IMR-90 (cell line): ENCODE measurements at regions not wholly inside any gene's neighbourhood (a gene's known extent, or its start where the extent isn't known, plus 50 kb on each side); places are given as distances from the start of the nearest gene placed in this dataset.

Experiments used
- ATAC-seq: fragments of 200-7000 bp; cut with Tn5 transposase; 2 replicates; pipeline ENCODE4 v1.9.1; 2020; ENCODE audit warnings: low read depth, mild to moderate bottlenecking, moderate library complexity
- BruUV-seq: library from RNA; stranded (reverse); fragments of 400-500 nt; replicated peaks from 2 replicates; lab custom pipeline; 2021; lab: Mats Ljungman, UMichigan
- CTCF ChIA-PET: fragments of 300-600 bp; formaldehyde crosslinking; extraction: SDS; loops from one replicate; lab custom pipeline; 2021; ENCODE audit warnings: antibody characterized with exemption; lab: Yijun Ruan, JAX
- POLR2A ChIA-PET: fragments of 300-600 bp; sonication (Branson Sonifier 250); formaldehyde crosslinking; loops from one replicate; lab custom pipeline; 2022; ENCODE audit warnings: antibody characterized with exemption; ENCODE audit not compliant: unreplicated experiment; lab: Charles Lee
- DNase-seq: peaks from one replicate; pipeline ENCODE4 v3.0.0; 2013
- H2AFZ ChIP-seq: replicated peaks from 2 replicates; pipeline ENCODE3; 2013; ENCODE audit warnings: low read length, mild to moderate bottlenecking; ENCODE audit not compliant: poor library complexity
- H2AK5ac ChIP-seq: 2 replicates; pipeline ENCODE4 v1.6.1; 2013; ENCODE audit warnings: low read depth, low read length, inconsistent platforms
- H2AK9ac ChIP-seq: replicated peaks from 2 replicates; pipeline ENCODE3; 2013; ENCODE audit warnings: mild to moderate bottlenecking, low read depth, low read length, moderate library complexity; ENCODE audit not compliant: poor library complexity
- H2BK120ac ChIP-seq: 2 replicates; pipeline ENCODE4 v1.6.1; 2013; ENCODE audit warnings: low read depth, low read length, inconsistent platforms
- H2BK15ac ChIP-seq: 3 replicates; pipeline ENCODE4 v1.6.1; 2013; ENCODE audit warnings: low read depth, low read length, inconsistent platforms
- H2BK20ac ChIP-seq: 2 replicates; pipeline ENCODE4 v1.6.1; 2013; ENCODE audit warnings: low read depth, mild to moderate bottlenecking, inconsistent platforms, low read length, moderate library complexity
- H2BK5ac ChIP-seq: 2 replicates; pipeline ENCODE4 v1.6.1; 2013; ENCODE audit warnings: mild to moderate bottlenecking, low read depth, low read length, inconsistent platforms; ENCODE audit not compliant: poor library complexity, severe bottlenecking
- H3K14ac ChIP-seq: replicated peaks from 2 replicates; pipeline ENCODE4 v1.6.1; 2013; ENCODE audit warnings: low read depth, low read length, inconsistent platforms
- H3K18ac ChIP-seq: 2 replicates; pipeline ENCODE4 v1.6.1; 2013; ENCODE audit warnings: low read depth, low read length, control low read depth
- H3K23ac ChIP-seq: 2 replicates; pipeline ENCODE4 v1.6.1; 2013; ENCODE audit warnings: low read depth, low read length, inconsistent platforms
- H3K27ac ChIP-seq: 2 replicates; pipeline ENCODE4 v1.5.1; 2013; ENCODE audit warnings: mild to moderate bottlenecking, control low read depth, low read length; ENCODE audit not compliant: insufficient read depth
- H3K27me3 ChIP-seq: 2 replicates; pipeline ENCODE4 v1.6.1; 2013; ENCODE audit warnings: low read length; ENCODE audit not compliant: control insufficient read depth, insufficient read depth
- H3K36me3 ChIP-seq: 2 replicates; pipeline ENCODE4 v1.6.1; 2013; ENCODE audit warnings: low read length, mixed read lengths; ENCODE audit not compliant: control insufficient read depth, insufficient read depth
- H3K4ac ChIP-seq: 2 replicates; pipeline ENCODE4 v1.6.1; 2013; ENCODE audit warnings: low read depth, low read length, inconsistent platforms
- H3K4me1 ChIP-seq: 2 replicates; pipeline ENCODE4 v1.6.1; 2013; ENCODE audit warnings: low read length, mixed read lengths; ENCODE audit not compliant: control insufficient read depth, insufficient read depth
- H3K4me2 ChIP-seq: 2 replicates; pipeline ENCODE4 v1.6.1; 2013; ENCODE audit warnings: low read depth, mild to moderate bottlenecking, control low read depth, low read length, moderate library complexity
- H3K4me3 ChIP-seq: 2 replicates; pipeline ENCODE4 v1.5.1; 2013; ENCODE audit warnings: low read depth, mild to moderate bottlenecking, control low read depth, low read length, moderate library complexity; ENCODE audit not compliant: insufficient read depth
- H3K56ac ChIP-seq: 2 replicates; pipeline ENCODE4 v1.6.1; 2013; ENCODE audit warnings: low read length, inconsistent platforms; ENCODE audit not compliant: insufficient read depth; ENCODE audit errors: extremely low read depth
- H3K79me1 ChIP-seq, 2 experiments: 2 replicates each; pipeline ENCODE4 v1.6.1; 2013; ENCODE audit warnings: low read length in 2 of 2, inconsistent platforms in 1 of 2, low read depth in 1 of 2
- H3K9ac ChIP-seq: 2 replicates; pipeline ENCODE4 v1.6.1; 2013; ENCODE audit warnings: low read depth, low read length, control low read depth
- H3K9me1 ChIP-seq: 2 replicates; pipeline ENCODE4 v1.6.1; 2013; ENCODE audit warnings: low read length, inconsistent platforms; ENCODE audit not compliant: insufficient read depth
- H3K9me3 ChIP-seq: 2 replicates; pipeline ENCODE4 v1.6.1; 2013; ENCODE audit warnings: low read length; ENCODE audit not compliant: control insufficient read depth, insufficient read depth
- H4K20me1 ChIP-seq: 2 replicates; pipeline ENCODE4 v1.6.1; 2013; ENCODE audit warnings: low read length, inconsistent platforms; ENCODE audit not compliant: insufficient read depth
- H4K5ac ChIP-seq: 2 replicates; pipeline ENCODE4 v1.6.1; 2013; ENCODE audit warnings: mild to moderate bottlenecking, low read depth, low read length, control low read depth
- H4K8ac ChIP-seq, 2 experiments: 2 replicates each; pipeline ENCODE4 v1.6.1; 2013; ENCODE audit warnings: low read depth in 2 of 2, low read length in 2 of 2, control low read depth in 1 of 2, inconsistent platforms in 1 of 2
- H4K91ac ChIP-seq: 2 replicates; pipeline ENCODE4 v1.6.1; 2013; ENCODE audit warnings: low read depth, low read length, inconsistent platforms; ENCODE audit not compliant: insufficient read depth
- BHLHE40 ChIP-seq: fragments of 150-350 bp; IDR thresholded peaks from 2 replicates; pipeline ENCODE4 v1.6.1; 2016; ENCODE audit warnings: mild to moderate bottlenecking, low read depth, low read length
- FOS ChIP-seq: fragments of 150-350 bp; IDR thresholded peaks from 2 replicates; pipeline ENCODE4 v1.6.1; 2016; ENCODE audit warnings: low read depth, low read length
- MAFK ChIP-seq: IDR thresholded peaks from 2 replicates; pipeline ENCODE4 v1.6.1; 2012; ENCODE audit warnings: low read depth, low read length, improper control_type of control experiment
- RAD21 ChIP-seq: IDR thresholded peaks from 2 replicates; pipeline ENCODE4 v1.6.1; 2012; ENCODE audit warnings: low read length, improper control_type of control experiment
- RCOR1 ChIP-seq: IDR thresholded peaks from 2 replicates; pipeline ENCODE4 v1.6.1; 2012; ENCODE audit warnings: mild to moderate bottlenecking, low read length, improper control_type of control experiment; ENCODE audit not compliant: insufficient replicate concordance
- WGBS, 2 experiments: methylation state at CpG; one replicate each; pipeline versions ENCODE4 v1.1.5 to v1.1.7; 2013; ENCODE audit warnings: missing lambda C conversion rate in 2 of 2; ENCODE audit not compliant: insufficient read length in 1 of 2; ENCODE audit errors: extremely low coverage in 2 of 2; 5-methylcytosine and 5-hydroxymethylcytosine counted together
- dilution Hi-C: fragments of 300-500 bp; cut with HindIII; formaldehyde crosslinking; loops from one replicate; pipeline ENCODE4 v1.14.3; 2018; ENCODE audit warnings: low sequenced_read_pairs; ENCODE audit not compliant: unreplicated experiment
- in situ Hi-C: fragments of 300-500 bp; cut with MboI; formaldehyde crosslinking; loops from 3 replicates; pipeline ENCODE4 v1.14.3; 2019; ENCODE audit warnings: low sequenced_read_pairs, inconsistent platforms, mixed read lengths
- intact Hi-C: fragments of 100-400 bp; cut with micrococcal nuclease; formaldehyde crosslinking; loops from 2 replicates; pipeline ENCODE4 v1.10.0; 2022

DNA sequence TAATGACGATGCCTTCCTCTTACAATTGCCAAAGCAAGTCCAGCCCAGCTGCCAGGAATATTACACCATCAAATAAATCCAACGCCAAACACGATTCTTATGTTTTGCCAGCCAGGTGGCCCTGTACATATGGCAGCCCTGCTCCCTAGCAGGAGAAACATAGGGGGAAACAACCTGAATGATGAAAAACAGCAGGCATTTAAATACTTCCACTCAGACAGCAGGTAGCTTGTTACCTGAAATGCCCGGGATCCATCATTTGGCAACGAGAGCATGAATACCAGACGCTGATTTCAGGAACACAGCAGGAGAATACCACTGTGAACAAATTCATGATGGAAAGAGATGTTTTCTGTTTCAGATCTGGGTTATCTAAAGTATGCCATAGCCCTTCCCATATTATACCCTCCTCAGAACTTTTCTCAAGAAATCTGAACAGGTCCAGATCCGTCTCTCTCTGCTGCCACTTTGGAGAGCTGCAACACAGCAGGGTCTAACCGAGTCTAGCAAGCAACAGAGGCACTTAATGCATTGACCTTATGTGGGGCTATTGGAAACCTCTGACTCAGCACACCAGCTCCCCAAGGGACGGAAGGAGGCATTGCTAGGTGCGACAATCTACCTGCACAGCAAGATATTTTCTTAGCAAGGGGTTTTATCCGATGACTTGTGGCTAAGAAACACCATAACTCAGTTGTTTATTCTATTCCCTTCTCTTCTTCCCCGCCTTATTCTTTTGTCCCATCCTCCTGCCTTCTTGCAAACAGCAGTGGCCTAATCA, 166.3 kb downstream of the BARHL2 start:
- no peak for DNase-seq
- no peak overlapping the region for H3K4me3 ChIP-seq
- no peaks in the 10 kb centered on the region for H4K20me1 ChIP-seq
- H3K9me1 ChIP-seq = no peaks in the 10 kb centered on the region
- intact Hi-C loops = no loop called here
- no peak overlapping the region for H3K4ac ChIP-seq
- POLR2A ChIA-PET = no interaction called here
- no peaks in the 10 kb centered on the region for H3K9me3 ChIP-seq
- CTCF ChIA-PET = no interaction called here
- no peak overlapping the region for H2AFZ ChIP-seq
- no peak overlapping the region for H3K27ac ChIP-seq
- H3K4me1 ChIP-seq = no peaks in the 10 kb centered on the region
- H4K5ac ChIP-seq = no peak overlapping the region
- no peak overlapping the region for H2BK20ac ChIP-seq
- no peak overlapping the region for H2AK9ac ChIP-seq
- H3K27me3 ChIP-seq = no peaks in the 10 kb centered on the region
- ATAC-seq = no peak
- no peak overlapping the region for H2BK120ac ChIP-seq
- no peak overlapping the region for H3K18ac ChIP-seq
- H2AK5ac ChIP-seq = no peak overlapping the region
- in situ Hi-C loops = no loop called here
- H3K23ac ChIP-seq = no peak overlapping the region
- no peak overlapping the region for H3K14ac ChIP-seq
- no peak overlapping the region for H4K8ac ChIP-seq
- BruUV-seq = no TSS peak
- no peaks in the 10 kb centered on the region for H3K79me1 ChIP-seq
- H3K4me2 ChIP-seq = no peak overlapping the region
- no peaks in the 10 kb centered on the region for H3K36me3 ChIP-seq
- no peak overlapping the region for H3K9ac ChIP-seq
- H2BK15ac ChIP-seq = no peak overlapping the region
- no peak overlapping the region for H2BK5ac ChIP-seq
- dilution Hi-C loops = no loop called here
- TF ChIP-seq BHLHE40 (no peak), FOS (no peak), MAFK (no peak), RCOR1 (no peak), RAD21 (no peak)
- no peak overlapping the region for H3K56ac ChIP-seq
- 15% methylated on average over 2 of the region's 12 CpGs; no CpG with 5 or more reads in 1 of the 2 experiments for WGBS, 2 experiments
- no peak overlapping the region for H4K91ac ChIP-seq
